ENCODE measurements at regions not wholly inside any gene's neighbourhood (a gene's known extent, or its start where the extent isn't known, plus 50 kb on each side); places are given as distances from the start of the nearest gene placed in this dataset.
"Not testable (repeated sequence)": the region's sequence is repeated elsewhere in the genome, so short reads cannot be mapped to it uniquely, and the experiment has no call there.

GRCh38 chr16:29126616-29127015 is 141.8 kb downstream of the LAT start:
- H3K27me3 ChIP-seq, result peaks cover 0 to 10% (median 0%) of the 10 kb centered on the region in 4 donors
- no peaks in the 10 kb centered on the region for H3K36me3 ChIP-seq
- intact Hi-C loops (cut with DNase I), result no loop called here
- H3K27ac ChIP-seq, result no peak overlapping the region
- DNase-seq, result no peak
- H3K4me1 ChIP-seq, result peaks cover 0 to 23% (median 5%) of the 10 kb centered on the region in 3 donors
- TF ChIP-seq CTCF (IDR thresholded peaks at IDR 0.05) (no peak), POLR2A (IDR thresholded peaks at IDR 0.05) (no peak)
- H3K4me3 ChIP-seq, result no peak overlapping the region
- no peaks in the 10 kb centered on the region for H3K9me3 ChIP-seq
- WGBS, 2 donors, result 35 to 63% methylated on average over 5 of the region's 5 CpGs

GRCh38 chr16:29126057-29126494 is 141.2 kb downstream of the LAT start:
- peaks cover 0 to 19% (median 3%) of the 10 kb centered on the region in 3 donors for H3K4me1 ChIP-seq
- H3K27me3 ChIP-seq, result peaks cover 0 to 10% (median 0%) of the 10 kb centered on the region in 4 donors
- intact Hi-C loops (cut with DNase I), result no loop called here
- TF ChIP-seq CTCF (IDR thresholded peaks at IDR 0.05) (no peak), POLR2A (IDR thresholded peaks at IDR 0.05) (no peak)
- H3K4me3 ChIP-seq, result no peak overlapping the region
- H3K9me3 ChIP-seq, result no peaks in the 10 kb centered on the region
- no peak overlapping the region for H3K27ac ChIP-seq
- no peak for DNase-seq
- WGBS, 2 donors, result 69 to 82% methylated on average over 10 to 13 of the region's 15 CpGs
- H3K36me3 ChIP-seq, result no peaks in the 10 kb centered on the region

- intact Hi-C loops (cut with DNase I), result no loop called here
- peaks cover 0 to 10% (median 0%) of the 10 kb centered on the region in 3 donors for H3K4me1 ChIP-seq
- H3K27ac ChIP-seq, result no peak overlapping the region
- no peak for DNase-seq
- no peaks in the 10 kb centered on the region for H3K9me3 ChIP-seq
- H3K27me3 ChIP-seq, result peaks cover 0 to 4% (median 0%) of the 10 kb centered on the region in 4 donors
- H3K36me3 ChIP-seq, result no peaks in the 10 kb centered on the region
- H3K4me3 ChIP-seq, result no peak overlapping the region
- WGBS, 2 donors, result 76 to 91% methylated on average over 8 of the region's 8 CpGs
- TF ChIP-seq CTCF (IDR thresholded peaks at IDR 0.05) (no peak), POLR2A (IDR thresholded peaks at IDR 0.05) (no peak)
These were observed 140.0 kb downstream of the LAT start for GRCh38 chr16:29124828-29125227.

GRCh38 chr16:29124162-29124561 is 139.3 kb downstream of the LAT start:
- 84 to 91% methylated on average over 7 of the region's 7 CpGs for WGBS, 2 donors
- H3K4me1 ChIP-seq; H3K27ac ChIP-seq; H3K4me3 ChIP-seq; H3K9me3 ChIP-seq; H3K27me3 ChIP-seq; intact Hi-C loops (cut with DNase I); H3K36me3 ChIP-seq; DNase-seq: not testable (repeated sequence)

- H3K36me3 ChIP-seq; H3K9me3 ChIP-seq; H3K4me1 ChIP-seq; H3K27ac ChIP-seq; H3K4me3 ChIP-seq; H3K27me3 ChIP-seq; DNase-seq; intact Hi-C loops (cut with DNase I): not testable (repeated sequence)
- WGBS, 2 donors, result 73 to 83% methylated on average over 5 of the region's 11 CpGs
These were observed 135.8 kb downstream of the LAT start for GRCh38 chr16:29120680-29121079.

- intact Hi-C loops (cut with DNase I); H3K27me3 ChIP-seq; H3K9me3 ChIP-seq; H3K4me3 ChIP-seq; H3K36me3 ChIP-seq; DNase-seq: not testable (repeated sequence)
- WGBS, 2 donors, result 79 to 93% methylated on average over 3 to 7 of the region's 15 CpGs
- Histone ChIP-seq H3K4me1 (peaks cover 0 to 19% (median 4%) of the 10 kb centered on the region in 3 donors), H3K27ac (peak overlapping the region in 2 of 4 donors; percentile 9 to 33)
These were observed 133.6 kb downstream of the LAT start for GRCh38 chr16:29118301-29118957.

GRCh38 chr16:29117631-29118030 is 132.8 kb downstream of the LAT start:
- no peak overlapping the region for H3K4me3 ChIP-seq
- no peaks in the 10 kb centered on the region for H3K9me3 ChIP-seq
- 77 to 84% methylated on average over 7 of the region's 7 CpGs for WGBS, 2 donors
- intact Hi-C loops (cut with DNase I), result no loop called here
- H3K36me3 ChIP-seq, result no peaks in the 10 kb centered on the region
- no peak for TF ChIP-seq CTCF (IDR thresholded peaks at IDR 0.05)
- TF ChIP-seq POLR2A (IDR thresholded peaks at IDR 0.05), result no peak
- H3K4me1 ChIP-seq, result peaks cover 0 to 19% (median 4%) of the 10 kb centered on the region in 3 donors
- H3K27ac ChIP-seq, result no peak overlapping the region
- H3K27me3 ChIP-seq, result no peaks in the 10 kb centered on the region
- no peak for DNase-seq

Data from esophagus squamous epithelium (tissue), 5 donors.